Right forelimb (tissue), 1 donor: ENCODE measurements at regions not wholly inside any gene's neighbourhood (a gene's known extent, or its start where the extent isn't known, plus 50 kb on each side); places are given as distances from the start of the nearest gene placed in this dataset.

Experiments used
- DNase-seq: peaks from one replicate; pipeline ENCODE4 v3.0.0-alpha.2; 2018

DNA sequence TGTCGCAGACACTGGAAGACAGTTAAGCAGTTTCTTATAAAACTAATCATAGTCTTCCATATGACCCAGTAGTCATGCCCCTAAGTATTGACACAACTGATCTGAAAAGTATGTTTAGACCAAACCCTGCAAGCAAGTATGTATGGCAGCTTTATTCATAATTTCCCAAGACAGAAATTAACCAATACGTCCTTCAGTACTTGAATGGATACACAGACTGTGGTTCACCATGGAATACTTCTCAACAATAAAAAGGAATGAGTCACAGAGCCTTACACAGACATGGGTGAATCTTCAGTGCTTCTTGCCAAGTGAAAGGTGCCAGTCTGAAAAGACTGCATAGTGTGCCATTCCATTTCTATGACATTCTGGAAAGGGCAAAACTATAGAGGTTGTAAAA lies 50.2 kb upstream of the AKR1E2 start:
- DNase-seq = no peak

DNA sequence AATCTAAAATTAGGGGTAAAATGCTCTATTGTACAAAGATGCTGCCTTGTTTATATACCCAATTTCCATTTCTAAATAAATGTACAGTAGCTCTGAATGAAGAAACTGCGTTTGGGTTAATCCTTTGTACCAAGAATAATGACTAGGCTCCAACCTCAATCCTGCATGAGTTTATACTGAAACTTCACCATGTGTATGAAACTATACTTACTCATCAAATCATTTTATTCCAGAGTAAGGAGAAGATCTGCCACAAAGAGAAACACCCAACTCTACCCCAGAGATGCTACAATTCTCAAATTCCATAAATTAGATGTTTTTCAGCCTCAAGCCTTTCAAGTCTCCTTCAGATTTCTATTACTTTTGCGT lies 53.8 kb upstream of the AKR1E2 start:
- no peak for DNase-seq

DNA sequence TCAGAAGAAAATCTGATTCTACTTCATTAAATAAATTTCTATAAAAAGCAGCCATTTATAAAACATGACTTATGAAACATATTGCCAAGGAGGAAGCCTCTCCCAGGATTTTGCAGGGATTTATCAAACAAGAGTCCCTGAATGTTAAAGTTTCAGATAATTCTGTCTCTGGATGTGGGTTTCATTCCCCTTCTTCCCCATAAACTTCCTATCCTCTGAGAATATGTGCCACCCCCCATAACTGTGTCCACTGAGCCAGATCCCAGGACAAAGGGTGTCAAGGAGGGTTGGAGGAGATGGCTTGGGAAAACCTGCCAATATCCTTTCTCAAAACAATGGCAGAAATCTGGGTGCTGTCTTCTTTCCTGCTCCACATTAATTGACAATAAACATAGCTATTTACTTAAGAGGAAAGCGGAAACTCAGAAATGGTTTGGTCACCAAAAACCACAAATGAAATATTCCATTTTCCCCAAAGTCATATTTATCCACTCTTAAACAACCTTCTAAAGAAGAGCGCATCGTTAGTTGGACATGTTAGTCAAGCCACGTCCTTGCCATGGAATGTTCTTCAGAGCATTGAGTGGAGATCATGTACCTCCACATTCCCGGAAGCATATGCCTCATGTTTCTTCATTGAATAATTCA lies 54.3 kb upstream of the AKR1E2 start:
- DNase-seq = no peak

DNA sequence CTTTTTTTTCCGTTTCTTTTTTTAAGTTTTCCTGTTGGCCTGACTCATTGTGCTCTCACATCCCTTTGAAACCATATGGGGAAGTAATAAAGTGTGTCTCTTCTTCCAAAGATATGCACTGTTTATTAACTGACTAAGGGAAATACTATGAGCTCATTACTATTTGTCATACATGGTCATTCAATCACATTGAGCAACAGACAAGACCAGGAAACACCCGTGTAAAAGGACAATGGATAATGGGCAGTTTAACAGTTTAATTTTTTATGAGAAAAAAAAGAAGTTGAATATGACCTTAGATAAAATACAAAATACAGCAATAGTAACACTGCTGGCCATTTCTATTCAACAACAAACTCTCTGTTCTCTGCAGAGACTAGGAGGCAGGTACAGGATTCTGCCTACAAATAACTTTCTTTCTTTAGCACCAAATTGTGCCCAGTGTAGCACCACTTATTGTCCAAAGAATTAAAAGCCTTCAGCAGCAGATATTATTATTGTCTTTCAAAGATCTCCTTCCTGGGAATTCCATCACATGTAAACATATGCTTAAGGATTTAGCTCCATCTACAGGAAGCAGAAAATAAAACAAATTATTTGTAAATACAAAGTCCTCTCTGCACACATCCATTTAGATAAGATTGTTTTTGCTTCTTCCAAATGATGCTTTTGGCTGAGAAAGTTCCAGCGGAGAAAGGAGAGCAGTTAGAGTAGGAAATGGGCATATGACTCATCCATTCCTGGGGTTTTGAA lies 55.0 kb upstream of the AKR1E2 start:
- DNase-seq = no peak

DNA sequence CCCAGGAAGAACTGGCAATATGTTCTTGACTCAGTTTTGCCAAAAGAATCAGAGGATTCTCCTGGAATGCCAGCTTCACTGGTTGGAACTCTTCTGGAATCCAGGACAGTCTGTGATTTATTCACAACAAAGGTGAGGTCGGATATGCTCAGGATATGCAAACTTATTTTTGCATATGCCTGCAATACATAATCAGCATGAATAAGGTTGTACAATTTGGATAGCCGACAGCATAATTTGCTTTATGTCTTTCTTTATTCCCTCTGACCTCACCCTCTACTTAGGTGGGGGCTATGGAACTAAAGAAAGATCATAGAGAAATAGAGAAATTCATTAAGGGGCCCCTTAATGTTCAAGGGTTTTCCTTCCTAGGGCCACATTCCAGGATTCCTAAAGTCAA lies 57.6 kb upstream of the AKR1E2 start:
- no peak for DNase-seq

DNA sequence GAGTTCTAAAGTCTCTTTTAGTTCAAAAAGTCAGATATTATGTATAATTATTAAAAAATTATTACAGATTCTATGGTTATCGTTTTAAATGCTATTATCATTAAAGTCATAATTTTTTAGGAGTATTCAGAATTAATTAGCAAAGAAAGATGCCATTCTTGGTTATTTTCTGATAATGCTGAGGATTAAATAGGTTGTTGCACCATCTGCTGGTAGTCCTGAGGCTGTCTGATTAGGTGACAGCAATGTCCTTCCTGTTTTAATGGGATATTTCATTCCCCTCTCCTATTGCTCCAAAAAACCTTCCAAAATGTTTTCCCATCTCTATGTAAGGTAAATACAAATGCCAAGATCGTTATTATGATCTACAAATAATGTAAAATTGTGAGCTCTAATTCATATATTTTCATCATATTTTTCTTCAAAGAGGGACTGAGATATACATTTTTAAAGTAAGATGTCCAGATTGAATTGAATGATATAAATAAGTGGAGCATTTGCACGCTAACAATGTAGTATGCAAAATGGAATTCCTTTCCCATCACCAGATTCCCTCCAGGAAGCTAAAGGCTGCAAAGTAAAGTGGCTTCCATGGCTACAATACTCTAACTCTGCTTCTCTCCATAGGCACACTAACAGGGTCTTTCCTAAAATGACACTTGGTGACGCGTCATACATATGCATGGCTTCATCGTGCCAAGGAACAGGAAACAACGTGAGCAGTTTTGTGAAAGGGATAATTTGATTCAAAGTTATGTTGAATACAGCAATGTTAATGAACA lies 58.8 kb upstream of the AKR1E2 start:
- no peak for DNase-seq

DNA sequence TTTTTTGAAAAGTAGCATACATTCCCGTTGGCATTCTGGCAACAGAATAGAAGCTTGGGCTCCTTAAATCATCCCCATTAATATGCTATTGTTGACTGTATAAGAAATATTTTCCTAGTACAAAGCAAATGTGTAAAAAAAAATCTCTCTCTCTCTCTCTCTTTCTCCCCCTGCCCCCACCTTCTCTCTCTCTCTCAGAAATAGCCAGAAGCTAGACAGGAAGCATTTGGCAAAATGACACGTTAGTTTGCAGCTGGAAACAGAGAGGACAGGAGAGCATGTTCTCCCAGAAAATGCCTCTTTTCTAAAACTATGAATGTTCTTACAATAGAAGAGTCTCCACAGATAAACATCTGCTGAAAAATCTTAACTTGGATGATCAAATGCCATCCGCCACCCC lies 59.6 kb upstream of the AKR1E2 start:
- no peak for DNase-seq

DNA sequence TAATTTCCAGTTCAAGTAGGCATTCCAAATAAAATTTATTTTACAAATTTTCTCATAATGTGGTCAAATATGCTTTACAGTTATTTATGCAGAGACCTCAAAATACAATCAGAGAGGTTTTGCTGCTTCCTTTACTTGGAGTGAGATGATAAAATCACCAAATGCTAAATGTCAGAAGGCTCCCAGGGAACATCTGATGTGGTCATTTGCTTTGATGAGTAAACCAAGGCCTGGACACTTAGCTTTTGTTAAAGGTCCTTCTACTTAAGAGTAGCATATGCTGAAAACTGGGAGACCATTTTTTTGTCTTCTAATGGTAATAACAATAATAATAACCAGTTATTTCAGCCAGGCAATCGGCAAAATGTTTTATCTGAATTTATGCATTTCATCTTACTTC lies 60.6 kb upstream of the AKR1E2 start:
- DNase-seq = no peak

DNA sequence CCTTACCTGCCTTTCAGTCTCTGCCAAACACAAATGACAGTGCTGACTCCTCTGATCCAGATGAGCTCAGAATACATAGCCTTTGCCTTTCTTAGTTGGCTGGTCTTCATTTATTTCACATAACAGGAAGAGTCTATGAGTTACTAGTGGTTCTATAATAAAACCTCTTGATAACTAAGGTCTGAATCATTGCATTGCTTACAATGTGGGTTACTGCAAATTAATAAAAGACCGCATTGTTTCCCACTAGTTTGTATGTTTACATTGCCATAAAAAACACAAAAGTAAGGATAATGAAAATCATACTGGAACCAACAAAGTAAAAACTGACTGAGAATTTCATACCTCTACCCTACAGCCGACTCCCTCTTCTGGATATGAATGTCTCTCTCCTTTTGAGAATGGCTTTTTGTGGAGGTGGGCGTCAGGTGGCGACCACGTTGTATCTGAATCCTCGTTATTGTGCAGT lies 62.0 kb upstream of the AKR1E2 start:
- no peak for DNase-seq

DNA sequence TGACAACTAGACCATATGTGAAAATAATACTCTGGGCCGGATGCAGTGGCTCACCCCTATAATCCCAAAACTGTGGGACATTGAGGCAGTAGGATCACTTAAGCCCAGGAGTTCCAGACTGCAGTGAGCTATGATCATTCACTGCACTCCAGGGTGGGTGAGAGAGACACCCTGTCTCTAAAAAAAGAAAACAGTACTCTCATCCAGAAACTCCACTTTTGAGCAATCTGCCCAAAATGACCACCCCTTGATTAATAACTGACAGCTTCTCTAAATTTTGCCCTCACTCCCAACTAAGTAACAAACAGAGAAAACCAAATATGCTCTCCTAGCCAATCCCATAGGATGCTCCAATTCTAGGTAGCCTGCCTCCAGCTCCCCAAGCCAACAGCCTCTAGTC lies 62.5 kb upstream of the AKR1E2 start:
- no peak for DNase-seq

DNA sequence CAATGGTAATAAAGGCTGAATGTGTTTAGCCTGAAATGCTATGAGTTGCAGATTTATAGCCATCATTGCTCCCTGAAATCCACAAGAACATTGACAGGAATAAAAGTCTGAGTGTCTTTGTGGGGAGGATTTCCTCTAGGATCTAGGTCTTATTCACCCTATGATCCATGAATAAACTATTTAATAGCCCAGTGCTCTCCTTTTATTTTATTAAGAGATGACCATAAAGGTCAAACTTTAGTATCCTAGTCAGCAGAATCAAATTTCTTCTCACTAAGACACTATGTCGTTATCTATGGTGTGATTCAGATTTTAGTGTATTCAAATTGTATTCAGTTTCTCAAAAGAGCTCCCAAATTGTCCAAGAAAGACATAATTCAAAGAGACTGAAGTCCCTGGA lies 67.8 kb upstream of the AKR1E2 start:
- no peak for DNase-seq

DNA sequence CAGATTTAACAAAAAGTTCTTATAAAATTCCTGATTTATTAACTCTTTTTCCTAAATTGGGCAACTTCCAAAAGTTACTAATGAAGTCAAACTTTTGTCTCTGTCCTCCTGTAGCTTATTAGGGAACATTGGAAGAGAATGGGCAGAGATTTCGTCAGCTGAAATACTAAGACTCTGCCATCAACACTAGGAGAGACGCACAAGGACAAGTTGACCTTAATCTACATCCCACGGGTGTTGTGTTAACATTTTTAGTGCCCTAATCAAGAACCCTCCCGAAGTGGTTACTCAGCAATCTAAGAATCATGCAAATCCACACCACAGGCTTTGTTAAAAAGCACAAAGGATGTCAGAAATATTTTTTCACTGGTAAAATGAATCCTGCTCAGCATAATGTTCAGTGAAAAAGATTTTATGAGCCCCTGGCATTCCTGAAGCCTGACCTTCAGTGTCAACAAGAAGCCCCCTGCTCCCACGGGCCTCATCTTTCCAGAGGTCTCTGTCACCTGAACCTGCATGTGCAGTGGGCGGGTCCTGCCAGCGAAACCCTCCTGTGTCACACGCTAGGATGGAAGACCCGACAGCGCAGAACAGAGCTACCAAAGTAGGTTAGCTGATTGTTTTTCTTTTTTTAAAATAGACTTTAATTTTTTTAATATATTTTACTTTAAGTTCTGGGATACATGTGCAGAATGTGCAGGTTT lies 70.6 kb upstream of the AKR1E2 start:
- DNase-seq = no peak

DNA sequence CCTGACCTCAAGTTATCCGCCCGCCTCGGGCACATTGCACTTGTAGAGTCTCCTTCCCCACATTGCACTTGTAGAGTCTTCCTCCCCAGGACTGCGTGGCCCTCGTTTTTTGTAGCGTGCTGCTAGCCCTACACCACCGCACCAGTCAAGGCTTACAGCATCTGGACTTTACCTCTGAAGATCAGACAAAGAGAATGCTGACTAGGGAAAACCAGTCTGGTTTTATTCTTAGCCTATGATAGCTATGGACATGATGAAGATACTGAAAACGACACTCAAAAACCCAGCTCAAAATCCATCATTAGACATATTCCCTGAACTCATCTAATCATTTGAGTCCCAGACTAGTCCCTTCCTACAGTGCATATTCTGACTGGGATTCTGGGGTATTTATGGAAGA lies 71.9 kb upstream of the AKR1E2 start:
- no peak for DNase-seq

DNA sequence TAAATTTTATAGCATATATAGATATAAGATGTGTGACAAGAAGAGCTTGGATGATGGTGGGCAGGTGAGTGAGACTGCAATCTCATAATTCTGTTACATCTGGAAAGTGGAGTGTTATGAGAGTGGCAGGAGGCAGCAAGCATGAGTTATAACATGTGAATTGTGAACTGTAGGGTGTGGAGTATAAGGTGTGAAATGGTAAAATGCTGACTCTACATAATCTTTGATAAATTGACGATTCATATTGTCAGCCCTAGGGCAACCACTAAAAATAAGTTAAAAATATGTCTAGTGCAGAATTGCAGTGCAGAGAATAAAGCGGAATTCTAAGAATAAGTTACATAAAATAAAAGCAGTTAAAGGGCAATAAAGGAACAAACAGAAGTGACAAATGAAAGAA lies 74.8 kb upstream of the AKR1E2 start:
- DNase-seq = no peak

DNA sequence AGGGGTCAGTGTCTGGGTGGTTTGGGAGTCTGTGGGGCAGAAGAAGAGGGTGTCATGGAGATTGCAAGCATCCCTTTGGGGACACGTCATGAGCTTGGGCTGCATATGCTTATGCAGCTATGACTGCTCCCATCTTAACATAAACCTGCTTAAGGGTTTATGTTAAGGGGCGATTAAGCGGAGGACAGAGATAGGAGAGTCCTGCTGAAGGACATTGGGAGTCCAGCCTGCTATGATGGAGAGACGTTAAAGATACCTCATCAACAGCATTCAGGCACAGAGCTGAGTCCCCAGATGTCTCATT lies 76.8 kb upstream of the AKR1E2 start:
- no peak for DNase-seq

DNA sequence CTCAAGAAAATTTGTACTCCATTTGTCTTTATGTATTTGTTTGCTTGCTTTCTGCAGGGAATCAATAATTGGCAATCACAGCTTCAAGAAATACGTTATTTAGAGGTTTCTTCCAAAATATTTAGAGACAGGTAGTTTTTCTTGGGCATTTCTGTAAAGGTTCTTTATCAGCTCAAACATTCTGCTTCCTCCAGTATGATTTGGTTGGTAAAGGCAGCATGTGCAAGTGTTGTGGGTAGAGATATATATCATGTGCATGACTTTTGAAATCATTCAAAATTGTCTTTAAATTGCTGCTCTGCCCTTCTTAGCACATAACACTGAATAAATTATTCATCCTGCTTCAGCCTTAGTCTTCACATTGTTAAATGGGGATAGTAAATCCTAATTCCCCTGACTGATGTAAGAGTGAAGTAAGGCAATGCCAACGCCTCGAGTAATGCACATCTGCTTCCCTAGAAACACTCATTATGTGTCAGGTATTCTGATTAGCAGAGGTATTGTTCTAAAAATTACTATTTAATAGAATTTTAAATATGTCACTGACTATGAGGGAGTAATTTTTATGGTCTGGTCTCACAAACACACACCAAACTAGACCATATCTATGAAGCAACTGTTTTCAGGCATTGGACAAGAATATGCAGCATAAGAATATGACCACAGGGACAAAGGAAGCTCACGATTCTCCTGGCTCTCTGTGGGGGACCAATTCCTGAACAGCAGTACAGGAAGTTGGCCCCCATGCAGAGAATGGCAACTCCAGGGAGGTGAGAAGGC lies 77.3 kb upstream of the AKR1E2 start:
- no peak for DNase-seq

DNA sequence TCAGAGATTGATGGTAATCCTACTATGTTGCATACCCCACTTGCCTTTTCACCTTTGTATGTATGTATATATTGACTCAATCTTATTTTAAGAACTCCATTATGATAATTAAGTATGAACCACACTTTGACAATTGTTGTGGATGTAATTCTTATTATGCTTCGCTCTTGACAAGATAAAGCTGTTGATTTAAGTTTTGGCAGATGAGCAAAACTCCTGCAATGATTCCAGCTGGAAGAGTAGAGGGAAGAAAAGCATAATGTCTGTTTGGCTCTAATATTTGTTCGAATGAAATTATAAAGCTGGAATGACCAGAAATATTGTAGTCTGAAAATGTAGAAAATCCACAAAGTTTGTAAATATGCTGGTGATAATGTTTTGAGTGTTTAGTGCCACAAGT lies 83.8 kb upstream of the AKR1E2 start:
- no peak for DNase-seq

DNA sequence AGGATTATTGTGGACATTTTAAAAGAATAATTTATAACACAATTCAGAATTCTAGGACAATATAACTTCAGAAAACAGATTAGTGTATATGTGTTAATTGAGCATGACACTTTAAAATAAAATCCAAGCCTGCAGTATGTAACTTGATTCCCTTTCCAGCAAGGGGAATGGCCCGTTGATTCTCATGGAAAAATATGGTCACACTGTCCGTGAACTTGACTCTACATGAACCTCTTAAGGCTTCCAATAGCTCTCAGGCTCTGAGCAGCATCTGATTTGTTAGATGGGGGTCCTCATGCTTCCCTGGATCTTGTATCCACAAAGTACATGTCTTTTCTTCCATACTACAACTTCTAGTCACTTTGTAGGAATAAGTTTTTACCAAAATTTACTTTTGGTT lies 85.5 kb upstream of the AKR1E2 start:
- DNase-seq = no peak

DNA sequence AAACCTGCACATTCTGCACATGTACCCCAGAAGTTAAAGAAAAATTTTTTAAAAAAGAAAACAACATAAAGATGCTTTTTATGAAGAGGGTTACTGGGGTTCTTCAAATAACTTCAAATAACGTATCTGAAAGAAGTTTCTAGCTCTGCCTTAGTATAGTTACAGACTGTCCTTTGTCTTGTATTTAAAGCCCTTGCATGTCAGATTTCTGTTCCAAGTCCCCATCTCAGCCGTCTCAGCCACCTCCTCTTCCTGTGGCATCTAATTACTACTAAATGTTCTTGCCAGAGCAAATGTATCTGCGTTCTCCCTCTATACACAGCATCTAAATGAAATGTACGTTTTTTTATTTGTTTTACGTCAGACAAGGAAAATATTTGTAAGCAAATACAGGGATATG lies 89.4 kb upstream of the AKR1E2 start:
- no peak for DNase-seq

DNA sequence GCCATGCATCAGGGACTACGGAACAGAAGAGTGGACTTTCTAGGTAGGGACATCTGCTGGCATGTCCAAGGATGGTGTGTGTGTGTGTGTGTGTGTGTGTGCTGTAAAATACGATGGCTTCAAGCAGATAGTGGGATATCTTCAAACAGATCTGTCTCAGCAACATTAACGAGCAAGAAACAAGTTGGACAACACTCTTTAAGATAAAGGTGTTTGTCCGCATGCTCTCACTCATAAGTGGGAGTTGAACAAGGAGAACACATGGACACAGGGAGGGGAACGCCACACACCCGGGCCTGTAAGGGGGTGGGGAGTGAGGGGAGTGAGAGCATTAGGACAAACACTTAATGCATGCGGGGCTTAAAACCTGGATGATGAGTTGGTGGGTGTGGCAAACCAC lies 89.8 kb upstream of the AKR1E2 start:
- no peak for DNase-seq

DNA sequence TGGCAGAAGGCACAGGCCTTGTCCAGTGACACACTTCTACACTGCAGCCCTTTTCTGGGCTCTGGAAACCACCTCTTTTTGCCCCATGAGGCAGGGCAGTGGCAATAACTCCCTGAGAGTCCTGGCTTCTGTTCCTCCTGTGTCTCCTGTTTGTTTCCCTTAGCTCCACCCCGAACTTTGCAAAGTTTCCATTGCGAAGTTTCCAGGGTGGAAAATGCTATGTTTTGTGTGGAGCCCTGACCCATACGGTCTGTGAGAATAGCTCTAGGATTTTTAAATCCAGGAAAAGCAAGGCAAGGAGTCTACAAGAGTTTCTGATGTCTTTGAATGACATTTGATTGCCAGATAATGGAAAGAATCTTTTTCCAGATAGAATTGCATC lies 92.2 kb upstream of the AKR1E2 start:
- DNase-seq = no peak

DNA sequence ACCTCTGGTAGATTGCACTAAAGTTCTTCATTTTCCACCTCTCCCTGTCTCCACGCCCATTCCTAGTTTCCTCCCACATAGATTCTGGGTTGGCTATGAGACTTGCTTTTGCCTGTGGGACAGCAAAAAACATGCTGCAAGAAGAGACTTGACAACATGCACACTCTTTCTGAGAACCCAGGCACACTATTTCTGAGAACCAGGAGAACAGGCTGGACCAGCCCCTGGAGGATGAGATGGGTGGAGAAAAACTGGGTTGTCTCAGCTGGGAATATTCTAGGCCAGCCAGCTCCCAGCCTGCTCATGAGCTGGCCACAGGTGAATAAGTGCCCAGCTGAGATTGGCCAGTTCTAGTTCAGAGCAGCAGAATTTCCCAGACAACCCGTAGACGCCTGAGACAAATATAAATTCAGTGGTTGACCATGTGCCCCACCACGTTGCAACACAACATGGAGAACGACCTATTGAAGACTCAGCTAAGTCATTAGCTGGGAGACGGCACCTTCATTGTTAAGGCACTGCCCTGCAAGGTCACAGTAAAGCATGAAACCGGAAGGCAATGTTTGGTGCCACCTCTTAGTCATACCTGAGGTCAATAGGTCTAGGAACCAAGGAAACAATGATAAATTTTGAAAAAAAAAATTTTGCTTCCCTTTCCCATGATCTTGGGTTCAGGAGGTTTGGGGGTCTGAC lies 92.7 kb upstream of the AKR1E2 start:
- no peak for DNase-seq
